ENCODE measurements at regions not wholly inside any gene's neighbourhood (a gene's known extent, or its start where the extent isn't known, plus 50 kb on each side); places are given as distances from the start of the nearest gene placed in this dataset.

- no peak overlapping the region for H3K4me3 ChIP-seq (ENCODE audit: low read length)
- no peak for TF ChIP-seq CTCF (IDR thresholded peaks at IDR 0.05; ENCODE audit: insufficient read depth, low read depth, low read length, missing control alignments)
- no peak for DNase-seq (ENCODE audit: low read depth)
Observed at GRCh38 chr4:157803421-157803820, 369.4 kb downstream of the GASK1B start.

- DNase-seq (ENCODE audit: low read depth), result no peak
- H3K4me3 ChIP-seq (ENCODE audit: low read length), result no peak overlapping the region
- TF ChIP-seq CTCF (IDR thresholded peaks at IDR 0.05; ENCODE audit: insufficient read depth, low read depth, low read length, missing control alignments), result no peak
Observed at GRCh38 chr4:157795495-157795894, 377.3 kb downstream of the GASK1B start.

- DNase-seq (ENCODE audit: low read depth), result no peak
- TF ChIP-seq CTCF (IDR thresholded peaks at IDR 0.05; ENCODE audit: insufficient read depth, low read depth, low read length, missing control alignments), result no peak
- no peak overlapping the region for H3K4me3 ChIP-seq (ENCODE audit: low read length)
Observed at GRCh38 chr4:157792716-157793115, 380.1 kb downstream of the GASK1B start.

- DNase-seq (ENCODE audit: low read depth), result no peak
- no peak for TF ChIP-seq CTCF (IDR thresholded peaks at IDR 0.05; ENCODE audit: insufficient read depth, low read depth, low read length, missing control alignments)
- H3K4me3 ChIP-seq (ENCODE audit: low read length), result no peak overlapping the region
Observed at GRCh38 chr4:157791236-157791635, 381.6 kb downstream of the GASK1B start.

GRCh38 chr4:157787618-157788017 lies 385.2 kb downstream of the GASK1B start:
- no peak for TF ChIP-seq CTCF (IDR thresholded peaks at IDR 0.05; ENCODE audit: insufficient read depth, low read depth, low read length, missing control alignments)
- no peak overlapping the region for H3K4me3 ChIP-seq (ENCODE audit: low read length)
- no peak for DNase-seq (ENCODE audit: low read depth)

GRCh38 chr4:157781361-157781760 lies 391.5 kb downstream of the GASK1B start:
- no peak for DNase-seq (ENCODE audit: low read depth)
- no peak overlapping the region for H3K4me3 ChIP-seq (ENCODE audit: low read length)
- no peak for TF ChIP-seq CTCF (IDR thresholded peaks at IDR 0.05; ENCODE audit: insufficient read depth, low read depth, low read length, missing control alignments)

- no peak for DNase-seq (ENCODE audit: low read depth)
- TF ChIP-seq CTCF (IDR thresholded peaks at IDR 0.05; ENCODE audit: insufficient read depth, low read depth, low read length, missing control alignments), result no peak
- H3K4me3 ChIP-seq (ENCODE audit: low read length), result no peak overlapping the region
Observed at GRCh38 chr4:157779081-157779480, 393.7 kb downstream of the GASK1B start.
